Liver (tissue), 3 donors: ENCODE measurements at regions not wholly inside any gene's neighbourhood (a gene's known extent, or its start where the extent isn't known, plus 50 kb on each side); places are given as distances from the start of the nearest gene placed in this dataset.

Source experiments
- CTCF ChIP-seq: fragments of 150-350 bp; IDR thresholded peaks from 2 replicates; pipeline ENCODE4 v1.5.1; 2017; ENCODE audit warnings: improper control_type of control experiment, low read depth, low read length; ENCODE audit not compliant: missing input control
- FOXA2 ChIP-seq: IDR thresholded peaks from 2 replicates; pipeline ENCODE4 v1.6.1; 2016; ENCODE audit warnings: antibody characterized with exemption
- HNF4G ChIP-seq: IDR thresholded peaks from 2 replicates; pipeline ENCODE4 v1.6.1; 2016; ENCODE audit warnings: antibody characterized with exemption
- JUND ChIP-seq, 2 donors: IDR thresholded peaks; 2 replicates each; pipeline ENCODE4 v1.6.1; 2016; ENCODE audit warnings: antibody characterized with exemption in 2 of 2
- RAD21 ChIP-seq, 2 donors: IDR thresholded peaks; 2 replicates each; pipeline ENCODE4 v1.6.1; 2016; ENCODE audit warnings: antibody characterized with exemption in 2 of 2, mild to moderate bottlenecking in 2 of 2
- TAF1 ChIP-seq: conservative IDR thresholded peaks from 2 replicates; pipeline ENCODE4 v1.6.1; 2016; ENCODE audit warnings: antibody characterized with exemption, mild to moderate bottlenecking
- TF ChIP-seq, protein P1 (sequence below): IDR thresholded peaks from 2 replicates; pipeline ENCODE4 v1.6.1; 2016; ENCODE audit warnings: antibody characterized with exemption
- TF ChIP-seq, protein P2 (sequence below): IDR thresholded peaks from 2 replicates; pipeline ENCODE4 v1.6.1; 2016; ENCODE audit warnings: antibody characterized with exemption
- TF ChIP-seq, protein P3 (sequence below): IDR thresholded peaks from 2 replicates; pipeline ENCODE4 v1.6.1; 2016; ENCODE audit warnings: antibody characterized with exemption
- TF ChIP-seq, protein P4 (sequence below): IDR thresholded peaks from 2 replicates; pipeline ENCODE4 v1.6.1; 2016; ENCODE audit warnings: antibody characterized with exemption, mild to moderate bottlenecking
- donor health status: healthy.
- donor health status: healthy.

DNA sequence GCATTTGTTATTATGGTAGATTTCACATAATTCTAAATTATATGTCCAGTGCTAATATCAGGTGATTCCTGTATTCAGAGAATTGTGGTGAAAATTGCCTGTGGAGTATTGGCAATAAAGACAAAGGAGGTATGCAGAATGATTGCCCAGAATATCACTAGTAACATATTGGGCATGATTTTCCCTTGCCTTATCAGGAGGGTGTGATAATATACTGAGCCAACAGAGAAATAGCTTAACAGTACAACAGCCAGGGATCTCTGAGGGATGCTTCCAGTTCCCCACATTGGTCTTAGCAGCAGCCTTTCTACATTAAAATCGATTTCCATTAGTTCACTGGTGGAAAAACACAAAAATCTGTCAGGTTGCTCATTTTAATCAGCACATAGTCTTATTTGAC lies 122.9 kb upstream of the COL3A1 start:
- TF ChIP-seq CTCF, result no peak
- no peak for TF ChIP-seq FOXA2
- TF ChIP-seq, protein P1, sequence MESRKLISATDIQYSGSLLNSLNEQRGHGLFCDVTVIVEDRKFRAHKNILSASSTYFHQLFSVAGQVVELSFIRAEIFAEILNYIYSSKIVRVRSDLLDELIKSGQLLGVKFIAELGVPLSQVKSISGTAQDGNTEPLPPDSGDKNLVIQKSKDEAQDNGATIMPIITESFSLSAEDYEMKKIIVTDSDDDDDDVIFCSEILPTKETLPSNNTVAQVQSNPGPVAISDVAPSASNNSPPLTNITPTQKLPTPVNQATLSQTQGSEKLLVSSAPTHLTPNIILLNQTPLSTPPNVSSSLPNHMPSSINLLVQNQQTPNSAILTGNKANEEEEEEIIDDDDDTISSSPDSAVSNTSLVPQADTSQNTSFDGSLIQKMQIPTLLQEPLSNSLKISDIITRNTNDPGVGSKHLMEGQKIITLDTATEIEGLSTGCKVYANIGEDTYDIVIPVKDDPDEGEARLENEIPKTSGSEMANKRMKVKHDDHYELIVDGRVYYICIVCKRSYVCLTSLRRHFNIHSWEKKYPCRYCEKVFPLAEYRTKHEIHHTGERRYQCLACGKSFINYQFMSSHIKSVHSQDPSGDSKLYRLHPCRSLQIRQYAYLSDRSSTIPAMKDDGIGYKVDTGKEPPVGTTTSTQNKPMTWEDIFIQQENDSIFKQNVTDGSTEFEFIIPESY, result no peak
- no peak for TF ChIP-seq HNF4G
- TF ChIP-seq, protein P2, sequence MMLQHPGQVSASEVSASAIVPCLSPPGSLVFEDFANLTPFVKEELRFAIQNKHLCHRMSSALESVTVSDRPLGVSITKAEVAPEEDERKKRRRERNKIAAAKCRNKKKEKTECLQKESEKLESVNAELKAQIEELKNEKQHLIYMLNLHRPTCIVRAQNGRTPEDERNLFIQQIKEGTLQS, result no peak
- TF ChIP-seq, protein P3, sequence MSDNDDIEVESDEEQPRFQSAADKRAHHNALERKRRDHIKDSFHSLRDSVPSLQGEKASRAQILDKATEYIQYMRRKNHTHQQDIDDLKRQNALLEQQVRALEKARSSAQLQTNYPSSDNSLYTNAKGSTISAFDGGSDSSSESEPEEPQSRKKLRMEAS, result no peak
- no peak for TF ChIP-seq RAD21 (IDR thresholded peaks at IDR 0.05)
- TF ChIP-seq, protein P4, sequence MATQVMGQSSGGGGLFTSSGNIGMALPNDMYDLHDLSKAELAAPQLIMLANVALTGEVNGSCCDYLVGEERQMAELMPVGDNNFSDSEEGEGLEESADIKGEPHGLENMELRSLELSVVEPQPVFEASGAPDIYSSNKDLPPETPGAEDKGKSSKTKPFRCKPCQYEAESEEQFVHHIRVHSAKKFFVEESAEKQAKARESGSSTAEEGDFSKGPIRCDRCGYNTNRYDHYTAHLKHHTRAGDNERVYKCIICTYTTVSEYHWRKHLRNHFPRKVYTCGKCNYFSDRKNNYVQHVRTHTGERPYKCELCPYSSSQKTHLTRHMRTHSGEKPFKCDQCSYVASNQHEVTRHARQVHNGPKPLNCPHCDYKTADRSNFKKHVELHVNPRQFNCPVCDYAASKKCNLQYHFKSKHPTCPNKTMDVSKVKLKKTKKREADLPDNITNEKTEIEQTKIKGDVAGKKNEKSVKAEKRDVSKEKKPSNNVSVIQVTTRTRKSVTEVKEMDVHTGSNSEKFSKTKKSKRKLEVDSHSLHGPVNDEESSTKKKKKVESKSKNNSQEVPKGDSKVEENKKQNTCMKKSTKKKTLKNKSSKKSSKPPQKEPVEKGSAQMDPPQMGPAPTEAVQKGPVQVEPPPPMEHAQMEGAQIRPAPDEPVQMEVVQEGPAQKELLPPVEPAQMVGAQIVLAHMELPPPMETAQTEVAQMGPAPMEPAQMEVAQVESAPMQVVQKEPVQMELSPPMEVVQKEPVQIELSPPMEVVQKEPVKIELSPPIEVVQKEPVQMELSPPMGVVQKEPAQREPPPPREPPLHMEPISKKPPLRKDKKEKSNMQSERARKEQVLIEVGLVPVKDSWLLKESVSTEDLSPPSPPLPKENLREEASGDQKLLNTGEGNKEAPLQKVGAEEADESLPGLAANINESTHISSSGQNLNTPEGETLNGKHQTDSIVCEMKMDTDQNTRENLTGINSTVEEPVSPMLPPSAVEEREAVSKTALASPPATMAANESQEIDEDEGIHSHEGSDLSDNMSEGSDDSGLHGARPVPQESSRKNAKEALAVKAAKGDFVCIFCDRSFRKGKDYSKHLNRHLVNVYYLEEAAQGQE, result no peak
- TF ChIP-seq JUND (IDR thresholded peaks at IDR 0.05), result no peak
- no peak for TF ChIP-seq TAF1
